SK-N-SH (cell line): ENCODE measurements at regions not wholly inside any gene's neighbourhood (a gene's known extent, or its start where the extent isn't known, plus 50 kb on each side); places are given as distances from the start of the nearest gene placed in this dataset.
A peak's percentile ranks its signal among the peaks of the same experiment; 100 is the strongest.

ENCODE experiments used
- CTCF ChIA-PET: fragments of 300-600, 350-600 bp; formaldehyde crosslinking; extraction: SDS; loops from one replicate; lab custom pipeline; 2021; lab: Yijun Ruan, JAX
- POLR2A ChIA-PET: fragments of 350-600 bp; sonication (Branson Sonifier 250); formaldehyde crosslinking; extraction: SDS; loops from one replicate; lab custom pipeline; 2020; ENCODE audit warnings: antibody characterized with exemption, inconsistent platforms; lab: Yijun Ruan, JAX
- DNase-seq: peaks from one replicate; pipeline ENCODE4 v3.0.0; 2012
- H2AFZ ChIP-seq: fragments of 200-600 bp; sonication (generic); 2 replicates; pipeline ENCODE4 v1.8.1; 2016; ENCODE audit warnings: antibody characterized with exemption, mild to moderate bottlenecking, low read depth
- H3F3A ChIP-seq: fragments of 200-600 bp; sonication (generic); replicated peaks from 2 replicates; pipeline ENCODE3; 2016; ENCODE audit warnings: antibody characterized with exemption, mild to moderate bottlenecking; ENCODE audit not compliant: insufficient read depth
- H3K27ac ChIP-seq, 2 experiments: fragments of 200-500 bp in 1 of 2; fragments of 200-600 bp in 1 of 2; sonication (Bioruptor generic) in 1 of 2; sonication (generic), shearing (Covaris generic) in 1 of 2; 2 replicates each; pipeline versions ENCODE4 v1.5.1 to v1.6.1; 2014 to 2016; ENCODE audit warnings: low read depth in 2 of 2, inconsistent platforms in 1 of 2, low read length in 1 of 2, mild to moderate bottlenecking in 1 of 2, mixed read lengths in 1 of 2
- H3K27me3 ChIP-seq: fragments of 200-600 bp; sonication (generic), shearing (Covaris generic); 2 replicates; pipeline ENCODE4 v1.6.1; 2016; ENCODE audit warnings: mixed run types; ENCODE audit not compliant: insufficient read depth
- H3K36me3 ChIP-seq, 2 experiments: fragments of 200-500 bp in 1 of 2; fragments of 200-600 bp in 1 of 2; sonication (Bioruptor generic) in 1 of 2; sonication (generic) in 1 of 2; replicated peaks in 1 of 2; 2 replicates each; pipeline versions ENCODE3 to v1.5.1; 2014 to 2016; ENCODE audit warnings: low read length in 1 of 2, mild to moderate bottlenecking in 1 of 2; ENCODE audit not compliant: insufficient read depth in 2 of 2, control insufficient read depth in 1 of 2
- H3K4me1 ChIP-seq, 2 experiments: fragments of 200-500 bp in 1 of 2; fragments of 200-600 bp in 1 of 2; sonication (Bioruptor generic) in 1 of 2; sonication (generic), shearing (Covaris generic) in 1 of 2; 2 replicates each; pipeline versions ENCODE4 v1.5.1 to v1.6.1; 2014 to 2016; ENCODE audit warnings: low read depth in 1 of 2, low read length in 1 of 2, mixed run types in 1 of 2; ENCODE audit not compliant: insufficient read depth in 2 of 2, control insufficient read depth in 1 of 2
- H3K4me2 ChIP-seq: fragments of 200-600 bp; sonication (generic), shearing (Covaris generic); 2 replicates; pipeline ENCODE4 v1.6.1; 2017; ENCODE audit warnings: mixed run types
- H3K4me3 ChIP-seq, 2 experiments: fragments of 200-500 bp in 1 of 2; fragments of 200-600 bp in 1 of 2; sonication (Bioruptor generic) in 1 of 2; sonication (generic), shearing (Covaris generic) in 1 of 2; 2 replicates each; pipeline versions ENCODE4 v1.5.1 to v1.8.1; 2014 to 2016; ENCODE audit warnings: low read depth in 2 of 2, inconsistent platforms in 1 of 2, low read length in 1 of 2, mild to moderate bottlenecking in 1 of 2, mixed read lengths in 1 of 2, moderate library complexity in 1 of 2
- H3K79me2 ChIP-seq: fragments of 200-600 bp; sonication (generic); 2 replicates; pipeline ENCODE4 v1.8.1; 2017; ENCODE audit warnings: mild to moderate bottlenecking; ENCODE audit not compliant: insufficient read depth
- H3K9ac ChIP-seq: fragments of 200-600 bp; sonication (generic); 2 replicates; pipeline ENCODE4 v1.6.1; 2017; ENCODE audit warnings: mixed run types
- H3K9me2 ChIP-seq: fragments of 200-600 bp; sonication (generic); 2 replicates; pipeline ENCODE4 v1.6.1; 2017; ENCODE audit warnings: mixed run types
- H3K9me3 ChIP-seq: fragments of 200-600 bp; sonication (generic); 2 replicates; pipeline ENCODE4 v1.6.1; 2017; ENCODE audit warnings: mixed run types, mild to moderate bottlenecking, moderate library complexity
- H4K20me1 ChIP-seq: fragments of 200-600 bp; sonication (generic); 2 replicates; pipeline ENCODE4 v1.6.1; 2017; ENCODE audit warnings: mild to moderate bottlenecking, mixed run types; ENCODE audit not compliant: insufficient read depth
- EP300 ChIP-seq, 2 experiments: IDR thresholded peaks; 2 replicates each; pipeline versions ENCODE4 v1.4.0 to v1.6.1; 2012; ENCODE audit warnings: borderline replicate concordance in 1 of 2, low read depth in 1 of 2, low read length in 1 of 2
- GABPA ChIP-seq: IDR thresholded peaks from 2 replicates; pipeline ENCODE4 v1.4.0; 2012; ENCODE audit warnings: low read depth, mild to moderate bottlenecking
- JUND ChIP-seq: IDR thresholded peaks from 2 replicates; pipeline ENCODE4 v1.4.0; 2012
- MEF2A ChIP-seq: IDR thresholded peaks from 2 replicates; pipeline ENCODE4 v1.4.0; 2012; ENCODE audit warnings: low read depth, borderline replicate concordance
- MXI1 ChIP-seq: IDR thresholded peaks from 2 replicates; pipeline ENCODE4 v1.6.1; 2012; ENCODE audit warnings: mild to moderate bottlenecking, low read depth, low read length, improper control_type of control experiment
- NRF1 ChIP-seq: IDR thresholded peaks from 2 replicates; pipeline ENCODE4 v1.6.1; 2012; ENCODE audit warnings: low read depth, mild to moderate bottlenecking, low read length
- RCOR1 ChIP-seq: fragments of 150-350 bp; IDR thresholded peaks from 2 replicates; pipeline ENCODE4 v1.6.1; 2017; ENCODE audit warnings: antibody characterized with exemption, low read length
- SMC3 ChIP-seq: IDR thresholded peaks from 2 replicates; pipeline ENCODE4 v1.6.1; 2012; ENCODE audit warnings: low read depth, low read length, improper control_type of control experiment
- TCF12 ChIP-seq: IDR thresholded peaks from 2 replicates; pipeline ENCODE4 v1.4.0; 2012
- USF2 ChIP-seq: fragments of 150-350 bp; IDR thresholded peaks from 2 replicates; pipeline ENCODE4 v1.6.1; 2017; ENCODE audit warnings: antibody characterized with exemption, low read length, low read depth, borderline replicate concordance
- WGBS: methylation state at CpG from one replicate; pipeline ENCODE4 v1.1.6; 2017; ENCODE audit warnings: low lambda C conversion rate; 5-methylcytosine and 5-hydroxymethylcytosine counted together
- TF ChIP-seq, protein P1 (sequence below): IDR thresholded peaks from 2 replicates; pipeline ENCODE4 v1.6.1; 2012; ENCODE audit warnings: mild to moderate bottlenecking, low read depth, low read length, moderate library complexity

DNA sequence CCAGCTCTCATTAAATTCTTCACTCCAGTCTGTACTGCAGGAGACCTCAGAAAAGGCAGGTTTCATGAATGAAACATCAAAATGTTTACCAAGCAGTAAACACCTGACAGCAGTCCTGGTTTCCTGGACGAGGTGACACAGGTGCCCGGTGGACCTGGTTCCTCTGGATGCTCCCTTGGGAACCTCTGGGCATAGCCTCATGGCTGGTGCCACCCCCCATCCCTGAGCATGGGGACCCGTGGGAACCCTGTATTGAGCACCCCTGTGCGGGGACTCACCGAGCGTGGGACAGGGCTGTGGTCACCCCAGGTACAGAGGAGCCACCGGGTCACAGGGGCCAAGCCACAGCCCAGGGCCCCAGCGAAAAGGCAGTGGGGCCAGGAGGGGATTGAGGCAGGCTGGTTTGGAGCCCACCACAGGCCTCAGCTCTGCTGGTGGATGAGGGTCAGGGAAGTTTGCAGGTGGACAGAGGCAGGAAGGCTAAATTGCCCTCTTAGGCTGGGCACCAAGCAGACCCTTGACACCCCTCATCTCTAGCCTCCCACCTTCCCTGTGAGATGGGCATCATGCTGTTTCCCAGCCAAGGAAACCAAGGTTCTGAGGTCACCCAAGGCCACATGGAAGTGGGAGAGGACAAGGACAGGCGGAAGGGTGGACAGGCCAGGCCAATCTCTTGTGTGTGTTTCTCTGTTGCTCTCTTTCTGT, 158.4 kb downstream of the PTPRU start:
- no peak for DNase-seq
- 36% methylated on average over 5 of the region's 9 CpGs for WGBS
- H3K4me2 ChIP-seq, result no peak overlapping the region
- ChIA-PET CTCF (interaction anchor here (0.9 to 1.0 kb wide), 2 partner anchors 9 to 21 kb away, joined by 3 read pairs; no protein-coding TSS in a partner anchor), POLR2A (no interaction called here)
- no peaks in the 10 kb centered on the region for H3K79me2 ChIP-seq
- peak overlapping the region in 1 of 2 experiments; percentile 70; a peak in 1 of 4 replicates for H3K27ac ChIP-seq
- no peaks in the 10 kb centered on the region for H3K9me3 ChIP-seq
- no peak for TF ChIP-seq RCOR1
- no peak for TF ChIP-seq JUND
- TF ChIP-seq GABPA, result no peak
- no peak for TF ChIP-seq MXI1
- no peak for TF ChIP-seq MEF2A
- no peak overlapping the region for H2AFZ ChIP-seq
- H3K9ac ChIP-seq, result no peak overlapping the region
- no peaks in the 10 kb centered on the region for H4K20me1 ChIP-seq
- H3K9me2 ChIP-seq, result no peaks in the 10 kb centered on the region
- no peak overlapping the region for H3K4me3 ChIP-seq
- H3K36me3 ChIP-seq, result no peaks in the 10 kb centered on the region
- H3F3A ChIP-seq, result no peaks in the 10 kb centered on the region
- H3K4me1 ChIP-seq, result peaks cover 0 to 38% of the 10 kb centered on the region in 2 experiments; a peak in 1 of 4 replicates
- H3K27me3 ChIP-seq, result no peaks in the 10 kb centered on the region

GRCh38 chr1:29393451-29393826, 157.1 kb downstream of the PTPRU start:
- Histone ChIP-seq H3K4me1 (peaks cover 0 to 43% of the 10 kb centered on the region in 2 experiments; a peak in 1 of 4 replicates), H4K20me1 (no peaks in the 10 kb centered on the region), H3K4me3 (no peak overlapping the region), H2AFZ (no peak overlapping the region), H3K9ac (no peak overlapping the region), H3K9me3 (no peaks in the 10 kb centered on the region), H3K27me3 (no peaks in the 10 kb centered on the region), H3K9me2 (no peaks in the 10 kb centered on the region), H3K27ac (no peak overlapping the region), H3K4me2 (no peak overlapping the region), H3K36me3 (no peaks in the 10 kb centered on the region), H3K79me2 (no peaks in the 10 kb centered on the region), H3F3A (no peaks in the 10 kb centered on the region)
- TF ChIP-seq SMC3, result no peak
- no peak for TF ChIP-seq EP300 (IDR thresholded peaks at IDR 0.05; ENCODE audit: borderline replicate concordance in 1 of 2, low read depth in 1 of 2, low read length in 1 of 2)
- no peak for TF ChIP-seq NRF1
- TF ChIP-seq, protein P1, sequence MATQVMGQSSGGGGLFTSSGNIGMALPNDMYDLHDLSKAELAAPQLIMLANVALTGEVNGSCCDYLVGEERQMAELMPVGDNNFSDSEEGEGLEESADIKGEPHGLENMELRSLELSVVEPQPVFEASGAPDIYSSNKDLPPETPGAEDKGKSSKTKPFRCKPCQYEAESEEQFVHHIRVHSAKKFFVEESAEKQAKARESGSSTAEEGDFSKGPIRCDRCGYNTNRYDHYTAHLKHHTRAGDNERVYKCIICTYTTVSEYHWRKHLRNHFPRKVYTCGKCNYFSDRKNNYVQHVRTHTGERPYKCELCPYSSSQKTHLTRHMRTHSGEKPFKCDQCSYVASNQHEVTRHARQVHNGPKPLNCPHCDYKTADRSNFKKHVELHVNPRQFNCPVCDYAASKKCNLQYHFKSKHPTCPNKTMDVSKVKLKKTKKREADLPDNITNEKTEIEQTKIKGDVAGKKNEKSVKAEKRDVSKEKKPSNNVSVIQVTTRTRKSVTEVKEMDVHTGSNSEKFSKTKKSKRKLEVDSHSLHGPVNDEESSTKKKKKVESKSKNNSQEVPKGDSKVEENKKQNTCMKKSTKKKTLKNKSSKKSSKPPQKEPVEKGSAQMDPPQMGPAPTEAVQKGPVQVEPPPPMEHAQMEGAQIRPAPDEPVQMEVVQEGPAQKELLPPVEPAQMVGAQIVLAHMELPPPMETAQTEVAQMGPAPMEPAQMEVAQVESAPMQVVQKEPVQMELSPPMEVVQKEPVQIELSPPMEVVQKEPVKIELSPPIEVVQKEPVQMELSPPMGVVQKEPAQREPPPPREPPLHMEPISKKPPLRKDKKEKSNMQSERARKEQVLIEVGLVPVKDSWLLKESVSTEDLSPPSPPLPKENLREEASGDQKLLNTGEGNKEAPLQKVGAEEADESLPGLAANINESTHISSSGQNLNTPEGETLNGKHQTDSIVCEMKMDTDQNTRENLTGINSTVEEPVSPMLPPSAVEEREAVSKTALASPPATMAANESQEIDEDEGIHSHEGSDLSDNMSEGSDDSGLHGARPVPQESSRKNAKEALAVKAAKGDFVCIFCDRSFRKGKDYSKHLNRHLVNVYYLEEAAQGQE, result no peak
- no peak for TF ChIP-seq USF2
- TF ChIP-seq TCF12, result no peak
- WGBS, result 30% methylated on average over 2 of the region's 2 CpGs
- CTCF ChIA-PET, result interaction anchor here (1.0 to 1.2 kb wide), 2 partner anchors 22 to 32 kb away, joined by 3 to 4 read pairs; no protein-coding TSS in a partner anchor
- no peak for DNase-seq
- POLR2A ChIA-PET, result no interaction called here
